HG03457 (cell line): ENCODE measurements at regions not wholly inside any gene's neighbourhood (a gene's known extent, or its start where the extent isn't known, plus 50 kb on each side); places are given as distances from the start of the nearest gene placed in this dataset.

ENCODE experiments used
- ATAC-seq: cut with Tn5 transposase; IDR thresholded peaks from one replicate; pipeline ENCODE4 v1.9.1; 2021; ENCODE audit warnings: moderate number of reproducible peaks; ENCODE audit not compliant: unreplicated experiment

DNA sequence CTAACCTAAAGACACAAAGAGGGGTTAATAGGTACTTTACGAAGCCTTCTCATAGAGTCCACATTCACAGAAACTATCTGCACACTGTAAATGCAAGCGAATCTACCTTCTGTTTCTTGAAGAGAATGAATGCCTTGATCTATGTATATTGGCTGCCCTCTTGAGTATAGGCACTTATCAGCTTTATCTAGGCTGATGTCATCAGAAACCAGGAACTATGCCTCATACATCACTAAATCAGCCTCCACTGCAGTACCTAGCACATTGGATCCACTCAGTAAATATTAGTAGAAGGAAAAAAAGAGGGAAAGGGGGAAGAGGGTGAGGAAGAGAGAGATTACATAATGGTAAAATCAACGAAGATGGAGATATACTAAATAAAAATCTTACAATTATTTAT, 477.1 kb downstream of the CAAP1 start:
- ATAC-seq = no peak

DNA sequence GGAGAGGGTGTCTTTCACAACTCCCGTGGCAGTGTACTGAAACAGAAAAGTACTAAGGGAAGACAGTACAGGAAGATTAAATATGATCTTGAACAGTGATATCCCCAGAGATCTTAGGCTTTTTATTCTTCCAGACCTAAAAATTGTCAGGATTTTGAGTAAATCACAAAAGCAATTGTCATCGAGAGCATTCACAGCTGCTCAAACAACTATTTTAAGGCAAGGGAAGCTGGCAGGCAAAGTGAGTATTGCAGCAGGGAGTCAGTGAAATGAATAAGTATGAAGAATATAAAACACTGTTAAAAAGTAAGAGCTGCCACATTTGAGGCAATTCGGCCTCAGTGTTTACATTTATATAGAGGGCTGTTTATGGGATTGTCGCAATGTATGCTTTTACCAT, 479.0 kb downstream of the CAAP1 start:
- no peak for ATAC-seq

DNA sequence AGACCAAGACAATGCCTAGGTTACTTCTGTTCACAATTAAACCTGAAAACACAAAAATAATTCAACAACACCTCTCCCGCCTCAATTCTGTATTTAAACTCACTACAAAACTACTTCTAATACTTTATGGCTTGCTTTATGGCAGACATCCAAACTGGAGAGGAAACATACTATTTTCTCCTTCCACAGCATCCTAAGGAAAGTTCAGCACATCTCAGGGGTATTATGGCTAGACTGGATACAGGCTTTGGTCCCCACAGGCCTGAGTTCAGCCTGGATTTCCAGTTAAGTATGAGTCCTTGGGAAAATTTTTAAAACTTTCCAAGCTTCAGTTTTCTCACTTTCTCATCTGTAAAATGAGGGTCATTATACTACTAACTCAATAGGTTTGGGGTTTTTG, 480.2 kb downstream of the CAAP1 start:
- ATAC-seq = no peak

DNA sequence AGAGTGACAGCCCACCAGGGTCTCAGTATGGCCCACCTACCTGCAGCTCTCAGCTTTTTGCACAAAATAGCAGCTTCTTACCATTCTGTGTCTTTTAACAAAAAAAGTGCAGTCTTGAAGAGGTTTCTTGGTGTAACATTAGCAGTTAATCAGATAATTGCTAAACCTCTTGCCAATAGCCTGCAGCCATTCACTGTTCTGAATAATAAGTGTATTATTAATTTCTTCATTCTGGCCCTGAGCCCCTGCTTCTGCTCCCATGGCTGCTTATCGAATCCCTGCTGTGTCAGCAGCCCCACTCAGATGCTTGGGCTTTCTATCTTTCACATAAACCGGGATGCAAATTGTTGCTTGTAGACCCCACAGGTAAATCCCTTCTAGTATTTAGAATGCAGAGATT, 485.9 kb downstream of the CAAP1 start:
- ATAC-seq = no peak

DNA sequence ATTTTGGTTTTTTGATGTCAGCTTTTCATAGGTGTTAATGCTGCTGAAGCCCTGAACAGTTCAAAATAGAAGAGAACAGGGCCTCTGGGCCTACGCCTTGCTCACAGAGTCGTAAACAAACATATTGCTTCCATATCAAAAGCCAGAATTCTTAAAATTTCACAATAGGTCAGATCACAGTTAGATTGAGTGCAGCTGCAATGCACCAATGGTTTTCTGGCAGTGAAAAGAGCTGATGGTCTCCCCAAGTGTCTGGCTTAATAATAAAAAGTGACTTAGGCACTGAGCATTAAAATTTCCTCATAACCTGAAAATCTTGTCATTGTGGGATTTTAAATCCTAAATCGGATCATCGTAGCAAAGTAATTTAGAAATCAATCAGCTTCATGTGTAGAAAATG, 493.0 kb downstream of the CAAP1 start:
- ATAC-seq = no peak

DNA sequence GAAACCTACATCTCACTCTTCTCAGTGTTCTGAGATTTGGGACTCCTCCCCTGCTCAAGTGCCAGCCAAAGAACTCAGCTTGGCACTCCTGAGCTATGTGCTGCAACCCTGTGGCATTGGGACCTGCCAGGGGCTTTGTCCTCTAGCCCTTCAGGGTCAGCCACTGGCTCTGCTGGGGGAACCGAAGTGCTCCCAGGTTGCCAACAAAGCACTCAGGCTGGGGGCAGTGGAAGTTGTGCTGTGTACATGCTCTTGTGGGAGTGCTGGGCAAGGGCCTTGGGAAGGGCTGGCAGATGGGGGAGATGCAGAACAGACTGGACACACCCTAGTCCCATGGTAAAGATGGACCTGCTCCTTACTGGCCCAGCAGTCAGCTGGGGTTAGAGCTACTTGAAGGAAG, 498.6 kb downstream of the CAAP1 start:
- no peak for ATAC-seq

DNA sequence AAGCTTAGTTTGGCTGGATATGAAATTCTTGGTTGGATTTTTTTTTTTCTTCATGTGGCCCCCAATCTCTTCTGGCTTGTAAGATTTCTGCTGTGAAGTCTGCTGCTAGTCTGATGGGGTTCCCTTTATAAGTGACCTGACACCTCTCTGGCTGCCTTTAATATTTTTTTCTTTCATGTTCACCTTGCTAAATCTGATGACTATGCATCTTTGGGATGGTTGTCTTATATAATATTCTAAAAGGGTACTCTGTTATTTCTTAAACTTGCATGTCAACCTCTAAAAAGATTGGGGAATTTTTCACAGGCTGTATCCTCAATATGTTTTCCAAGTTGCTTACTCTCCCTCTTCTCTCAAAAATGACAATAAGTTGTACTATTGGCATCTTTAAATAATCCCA, 500.0 kb downstream of the CAAP1 start:
- ATAC-seq = no peak

DNA sequence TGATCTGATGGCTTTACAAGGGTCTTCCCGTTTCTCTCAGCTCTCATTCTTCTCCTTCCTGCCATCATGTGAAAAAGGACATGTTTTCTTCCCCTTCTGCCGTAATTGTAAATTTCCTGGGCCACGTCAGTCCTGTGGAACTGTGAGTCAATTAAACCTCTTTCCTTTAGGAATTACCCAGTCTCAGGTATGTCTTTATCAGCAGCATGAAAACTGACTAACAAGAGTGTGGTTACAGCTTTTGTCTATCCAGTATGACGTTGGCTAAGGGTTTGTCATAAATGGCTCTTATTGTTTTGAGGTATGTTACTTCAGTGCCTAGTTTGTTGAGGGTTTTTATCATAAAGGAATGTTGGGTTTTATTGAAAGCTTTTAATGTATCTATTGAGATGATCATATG, 501.6 kb downstream of the CAAP1 start:
- ATAC-seq = no peak

DNA sequence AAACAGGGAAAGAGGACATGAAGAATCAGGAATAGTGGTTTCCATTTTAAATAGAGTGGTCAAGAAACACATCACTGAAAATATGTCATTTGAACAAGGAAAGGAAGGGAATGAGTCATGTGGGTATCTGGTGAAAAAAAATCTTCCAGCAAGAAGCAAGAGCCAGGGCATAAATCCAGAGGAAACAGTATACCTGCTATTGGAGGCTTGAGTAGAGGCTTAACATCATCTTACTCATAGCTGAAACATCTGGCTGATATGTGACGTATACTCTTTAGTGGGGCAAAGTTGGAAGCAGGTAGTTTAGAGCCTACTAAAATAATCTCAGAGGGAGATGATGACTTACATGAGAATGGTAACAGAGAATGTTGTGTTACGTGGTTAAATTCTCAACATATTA, 517.2 kb downstream of the CAAP1 start:
- no peak for ATAC-seq

DNA sequence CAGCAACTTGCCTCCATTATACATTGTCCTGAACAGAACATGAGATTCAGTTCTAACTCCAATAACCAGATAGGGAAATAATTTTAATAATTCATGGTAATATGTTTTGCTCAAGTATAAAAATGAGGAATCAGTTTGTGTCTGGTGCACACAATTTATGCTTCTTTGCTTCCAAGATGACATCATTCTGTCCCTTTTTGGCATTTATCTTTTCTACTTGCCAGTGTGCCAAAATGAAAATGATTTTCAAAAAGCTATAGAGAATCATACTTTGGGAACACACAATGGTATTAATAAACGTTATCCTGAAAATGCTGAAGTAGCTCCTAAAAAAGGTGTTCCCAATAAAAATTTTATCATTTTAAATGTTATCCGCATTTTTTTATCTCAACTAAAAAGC, 519.0 kb downstream of the CAAP1 start:
- no peak for ATAC-seq

DNA sequence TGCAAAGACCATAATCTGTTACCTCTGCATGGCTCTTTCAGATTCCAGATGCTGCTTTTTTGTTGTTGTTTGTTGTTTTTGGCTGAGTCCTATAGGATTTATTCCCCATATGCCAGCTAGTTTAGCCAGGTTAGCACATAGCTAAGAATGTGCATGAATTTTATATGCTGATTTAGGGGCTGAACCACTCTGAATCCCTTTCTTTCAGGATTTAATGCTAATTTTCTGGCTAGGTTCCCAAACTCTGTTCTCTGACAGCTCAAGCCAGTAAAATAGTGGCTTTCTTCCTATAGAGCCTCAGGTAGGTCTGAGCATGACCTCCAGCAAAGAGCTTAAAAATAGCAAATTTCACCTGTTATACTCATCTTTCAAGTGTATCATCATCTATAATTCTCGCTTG, 521.4 kb downstream of the CAAP1 start:
- no peak for ATAC-seq

DNA sequence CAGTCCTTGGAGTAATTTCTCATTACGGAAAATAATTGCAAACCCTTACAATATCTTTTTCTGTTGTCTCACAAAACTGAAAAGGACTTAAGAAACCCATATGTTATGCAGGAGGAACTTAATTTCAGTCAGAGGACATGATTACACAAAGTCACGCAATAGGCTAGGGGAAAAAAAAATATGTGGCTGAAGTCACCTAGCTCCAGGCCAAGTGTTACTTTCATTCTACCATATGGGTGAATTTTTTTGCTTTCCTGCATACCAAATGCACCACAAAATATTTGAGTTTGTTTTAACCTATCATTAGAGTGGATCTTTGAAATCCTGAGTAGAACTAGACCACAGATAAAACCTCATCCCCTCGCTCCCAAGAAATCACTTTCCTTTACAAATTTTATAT, 523.5 kb downstream of the CAAP1 start:
- no peak for ATAC-seq

DNA sequence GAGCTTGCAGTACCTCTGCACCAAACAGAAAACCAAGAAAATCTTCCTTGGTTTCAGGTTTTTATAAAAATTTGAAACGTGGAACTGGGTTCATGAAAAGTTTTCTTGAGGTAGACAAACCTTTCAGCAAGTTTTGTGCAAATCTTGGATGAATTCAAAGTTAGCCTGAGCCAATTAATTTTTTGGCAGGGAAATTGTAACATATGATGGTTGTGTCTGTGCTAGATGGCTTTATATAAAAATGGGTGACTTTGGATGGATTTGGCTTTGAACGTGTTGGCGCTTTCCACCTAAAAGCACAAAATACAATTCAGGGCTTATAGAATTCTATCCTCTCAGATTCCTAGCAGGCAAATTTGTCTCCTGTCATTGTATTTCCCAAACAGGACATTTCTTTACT, 524.4 kb downstream of the CAAP1 start:
- ATAC-seq = no peak

DNA sequence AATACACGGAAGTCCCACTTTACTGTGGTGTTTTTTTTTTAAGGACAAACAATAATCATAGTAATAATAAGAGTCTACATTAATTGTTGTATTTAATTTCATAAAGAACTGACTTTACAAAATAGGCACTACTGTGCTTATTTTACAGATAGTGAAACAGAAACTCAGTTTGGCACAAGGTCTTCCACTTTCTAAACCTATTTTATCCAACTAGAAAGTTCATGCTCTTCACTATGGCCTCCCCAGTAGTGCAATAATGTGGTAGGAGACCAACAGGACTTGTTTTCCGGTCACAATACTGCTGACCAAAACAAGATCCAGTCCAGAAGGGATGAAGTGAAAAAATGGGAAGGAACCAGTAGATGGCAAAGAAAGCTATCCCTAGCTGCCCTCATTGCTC, 531.6 kb downstream of the CAAP1 start:
- no peak for ATAC-seq

DNA sequence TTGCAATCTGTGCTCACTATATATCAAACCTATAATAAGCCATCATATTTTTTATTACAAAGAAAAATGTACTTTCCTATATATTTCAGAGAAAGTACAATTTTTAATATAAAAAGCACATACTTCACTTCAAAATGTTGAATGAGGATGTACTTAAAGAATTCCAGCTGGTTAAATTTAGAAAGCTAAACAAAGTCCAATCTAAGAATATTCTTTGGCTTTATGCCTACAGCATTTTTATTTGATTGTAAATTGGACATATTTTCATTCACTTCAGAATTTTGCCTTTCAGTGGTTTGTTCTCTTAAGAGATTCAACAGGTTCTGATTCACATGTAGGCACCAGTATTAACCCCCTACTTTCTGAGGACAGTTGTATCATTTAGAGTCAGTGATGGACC, 533.8 kb downstream of the CAAP1 start:
- no peak for ATAC-seq

DNA sequence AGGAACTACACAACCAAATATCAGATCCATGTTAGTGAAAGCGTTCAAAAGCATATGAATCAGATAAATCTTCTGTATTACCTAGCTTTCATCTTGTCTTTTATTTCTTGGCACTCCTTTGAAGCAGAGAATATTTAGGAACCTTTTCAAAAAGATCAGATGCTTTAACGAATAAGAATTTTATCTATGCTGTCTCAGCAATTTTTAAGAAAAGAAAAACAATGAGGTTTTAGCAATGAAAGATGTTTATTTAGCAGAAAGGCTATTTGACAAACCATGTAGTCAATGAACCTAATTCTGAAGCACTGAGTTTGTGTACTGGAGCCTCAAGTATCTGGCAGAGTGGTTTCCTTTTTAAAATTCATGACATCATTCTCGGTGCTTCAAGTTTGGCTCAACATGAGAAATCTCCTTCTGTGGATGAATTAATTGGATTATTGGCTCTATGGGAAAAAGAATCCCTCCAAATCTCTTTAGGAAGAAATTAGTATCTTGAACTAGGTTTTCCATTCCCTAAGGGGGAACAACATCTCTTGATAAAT, 534.7 kb downstream of the CAAP1 start:
- ATAC-seq = no peak

DNA sequence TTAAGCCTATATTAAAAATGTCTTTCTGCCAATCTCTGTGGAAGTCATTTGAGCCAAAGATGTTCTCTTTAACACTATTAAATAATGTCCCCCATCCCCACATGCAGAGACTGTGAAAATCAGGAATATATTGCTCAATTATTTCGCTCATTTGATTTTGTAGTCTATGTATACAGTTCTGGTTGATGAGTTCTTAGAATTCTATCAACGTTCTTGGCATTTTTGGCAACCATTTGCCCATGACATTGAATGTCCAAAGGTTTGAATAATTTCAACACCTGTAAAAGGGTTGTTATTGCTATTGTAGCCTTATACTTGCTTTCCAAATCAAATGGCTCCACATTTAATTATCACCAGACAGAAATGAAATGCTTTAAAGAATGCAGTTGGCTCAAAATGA, 536.1 kb downstream of the CAAP1 start:
- no peak for ATAC-seq

DNA sequence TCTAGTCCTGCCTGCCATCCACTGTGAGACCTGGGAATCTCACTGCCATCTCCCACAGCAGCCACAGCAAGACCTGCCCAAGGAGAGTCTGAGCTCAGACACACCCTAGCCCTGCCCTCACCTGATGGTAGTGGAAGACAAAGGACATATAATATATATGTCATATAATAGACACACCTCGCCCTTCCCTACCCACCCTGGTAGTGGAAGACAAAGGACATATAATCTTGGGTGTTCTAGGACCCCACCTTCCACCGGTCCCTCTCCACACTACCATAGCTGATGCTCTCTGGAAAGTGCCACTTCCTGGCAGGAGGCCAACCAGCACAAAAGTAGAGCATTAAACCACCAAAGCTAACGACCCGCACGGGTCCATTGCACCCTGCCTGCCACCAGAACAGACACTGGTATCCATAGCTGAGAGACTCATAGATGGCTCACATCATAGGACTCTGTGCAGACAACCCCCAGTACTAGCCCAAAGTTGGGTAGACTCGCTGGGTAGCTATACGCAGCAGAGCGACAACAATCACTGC, 545.6 kb downstream of the CAAP1 start:
- ATAC-seq = no peak

DNA sequence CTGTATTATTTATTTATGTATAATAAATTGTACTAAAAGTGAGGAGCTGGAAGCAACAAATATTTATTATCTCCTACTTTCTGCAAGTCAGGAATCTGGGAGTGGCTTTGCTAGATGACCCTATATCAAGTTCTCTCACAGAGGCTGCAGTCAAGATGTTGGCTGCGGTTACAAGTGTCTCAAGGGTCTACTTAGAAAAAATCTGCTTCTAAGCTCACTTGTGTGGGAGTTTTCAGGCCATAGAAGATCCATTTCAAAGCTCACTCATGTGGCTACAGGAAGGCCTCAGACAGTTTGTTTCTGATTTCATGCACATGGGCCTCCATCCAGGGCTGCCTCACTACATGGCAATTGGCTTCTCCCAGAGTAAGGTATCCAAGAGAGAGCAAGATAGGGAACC, 551.1 kb downstream of the CAAP1 start:
- ATAC-seq = no peak

DNA sequence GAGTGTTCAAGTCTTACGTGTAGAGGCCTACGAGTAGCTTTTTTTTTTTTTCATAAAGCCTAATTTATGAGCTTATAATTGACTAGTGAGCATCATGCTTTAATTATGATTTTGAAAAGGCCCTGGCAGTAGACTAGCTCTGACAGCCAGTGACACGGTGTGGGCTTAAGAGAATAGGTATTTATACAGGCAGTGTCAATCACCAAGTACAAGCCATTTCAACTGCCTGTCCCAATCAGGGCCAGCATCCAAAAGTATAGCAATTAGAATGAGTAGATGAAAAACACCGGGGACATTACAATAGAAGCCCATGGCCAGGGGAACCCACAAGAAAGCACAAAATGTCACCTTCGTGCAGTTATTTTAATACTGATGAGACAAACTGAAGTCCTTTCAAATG, 552.8 kb downstream of the CAAP1 start:
- ATAC-seq = no peak

DNA sequence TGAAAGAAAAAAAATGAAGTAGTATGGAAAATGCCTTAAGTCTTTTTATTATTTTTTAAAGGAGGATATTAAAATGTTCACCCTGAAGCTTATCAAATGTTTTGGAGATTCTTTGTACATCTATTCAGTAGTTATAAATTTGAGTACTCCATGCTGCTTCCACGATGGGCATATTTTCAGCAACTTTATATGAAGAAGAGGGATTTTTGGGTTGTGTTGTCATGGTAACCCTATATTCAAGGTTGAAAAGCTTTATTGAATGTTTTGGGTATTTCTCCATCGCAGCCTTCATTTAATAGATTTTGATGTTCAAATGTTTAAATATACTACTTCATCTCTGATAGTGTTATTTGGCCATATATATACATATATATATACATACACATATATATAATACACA, 557.5 kb downstream of the CAAP1 start:
- no peak for ATAC-seq

DNA sequence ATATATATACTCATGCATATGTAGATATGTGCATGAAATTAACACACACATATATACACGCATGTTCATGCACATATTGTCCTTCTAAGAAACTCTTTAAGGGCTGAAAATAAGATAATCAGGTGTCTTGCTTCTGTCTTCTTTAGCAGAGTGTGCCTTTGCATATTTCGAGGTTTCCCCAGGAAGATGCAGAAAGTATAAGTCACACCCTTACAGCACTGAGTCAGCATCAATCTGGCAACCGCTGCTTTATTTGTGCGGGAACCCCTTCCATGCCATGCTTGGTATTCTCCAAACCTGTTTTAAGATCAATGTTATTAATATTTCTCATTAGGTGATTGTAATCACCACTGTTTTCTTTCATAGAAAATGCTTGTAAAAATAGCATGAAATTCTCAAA, 557.9 kb downstream of the CAAP1 start:
- no peak for ATAC-seq

DNA sequence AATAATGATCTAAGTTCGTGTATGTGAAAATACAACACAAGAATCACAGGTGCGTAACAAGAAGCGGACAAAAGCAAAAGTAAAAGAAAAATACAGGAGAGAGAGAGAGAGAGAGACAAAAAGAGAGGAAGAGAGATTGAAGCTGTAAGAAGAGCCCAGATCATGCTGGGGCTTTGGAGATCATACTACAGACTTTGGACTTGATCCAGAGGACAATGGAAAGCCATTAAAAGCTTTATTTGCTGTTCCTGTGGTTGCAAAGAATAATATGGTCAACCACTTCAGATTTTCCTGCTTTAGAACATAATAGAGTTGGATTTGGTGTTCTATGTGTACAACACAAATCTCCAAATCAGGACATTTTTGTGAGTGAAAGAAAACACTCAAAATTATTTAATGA, 561.4 kb downstream of the CAAP1 start:
- no peak for ATAC-seq

DNA sequence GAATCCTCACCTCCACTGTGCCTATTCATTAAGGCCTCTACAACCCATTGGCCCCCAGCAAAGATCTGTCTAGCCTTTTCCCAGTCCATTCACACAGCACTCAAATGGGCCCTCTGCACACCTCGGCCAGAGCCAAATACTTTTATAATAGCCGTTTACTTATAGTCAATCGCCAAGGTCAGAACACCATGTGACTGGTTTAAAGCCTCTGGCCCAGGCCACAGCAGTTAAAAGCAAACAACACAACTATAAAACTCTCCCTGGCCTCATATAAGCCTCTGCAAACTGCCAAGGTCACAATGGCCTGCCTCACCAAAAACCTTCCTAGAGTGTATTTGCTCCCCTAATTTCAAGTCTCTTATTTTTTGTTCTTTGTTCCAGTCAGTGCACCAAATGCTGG, 562.6 kb downstream of the CAAP1 start:
- no peak for ATAC-seq
